K562 (cell line): ENCODE measurements at regions not wholly inside any gene's neighbourhood (a gene's known extent, or its start where the extent isn't known, plus 50 kb on each side); places are given as distances from the start of the nearest gene placed in this dataset.

Experiments
- ATAC-seq: fragments of 200-7000 bp; cut with Tn5 transposase; 3 replicates; pipeline ENCODE4 v1.9.1; 2020; ENCODE audit warnings: moderate library complexity
- BruUV-seq: library from RNA; stranded (reverse); fragments of 400-500 nt; replicated peaks from 2 replicates; lab custom pipeline; 2021; lab: Mats Ljungman, UMichigan
- CTCF ChIA-PET: fragments of 300-600 bp; formaldehyde crosslinking; extraction: SDS; loops from one replicate; lab custom pipeline; 2021; ENCODE audit warnings: low intra/inter-chr PET ratio; lab: Yijun Ruan, JAX
- POLR2A ChIA-PET: fragments of 300-600, 350-650 bp; sonication (Branson Sonifier 250); formaldehyde crosslinking; extraction: SDS; loops from one replicate; lab custom pipeline; 2021; ENCODE audit warnings: antibody characterized with exemption, inconsistent platforms; lab: Yijun Ruan, JAX
- DNase-seq, 4 experiments: peaks; one replicate each; pipeline versions ENCODE4 v3.0.0 to v3.0.0-alpha.2; 2011 to 2018; ENCODE audit warnings: low spot score in 3 of 4, mixed read lengths in 3 of 4; ENCODE audit errors: extremely low read depth in 1 of 4
- FAIRE-seq: peaks from 2 replicates; lab custom pipeline; 2011; peaks lifted over from hg19 to GRCh38; lab: Jason Lieb, UNC
- H2AFZ ChIP-seq: 2 replicates; pipeline ENCODE4 v1.6.0; 2011; ENCODE audit warnings: low read depth, low read length, control low read depth, inconsistent platforms
- H3K27ac ChIP-seq: fragments of 200-600 bp; 3 replicates; pipeline ENCODE4 v1.8.0; 2011; ENCODE audit warnings: low read depth, mild to moderate bottlenecking, control low read depth, inconsistent platforms, low read length, moderate library complexity, mixed read lengths; ENCODE audit errors: extremely low read depth
- H3K27me3 ChIP-seq, 2 experiments: fragments of 300-600 bp in 1 of 2; 2 replicates in 1 of 2; 3 replicates in 1 of 2; pipeline versions ENCODE4 v1.6.0 to v1.8.0; 2011; ENCODE audit warnings: inconsistent platforms in 2 of 2, low read length in 2 of 2, mild to moderate bottlenecking in 1 of 2, mixed read lengths in 1 of 2, moderate library complexity in 1 of 2; ENCODE audit not compliant: control insufficient read depth in 2 of 2, insufficient read depth in 2 of 2
- H3K36me3 ChIP-seq: fragments of 300-600 bp; 3 replicates; pipeline ENCODE4 v1.8.0; 2011; ENCODE audit warnings: mild to moderate bottlenecking, low read length, inconsistent platforms; ENCODE audit not compliant: control insufficient read depth, insufficient read depth
- H3K4me1 ChIP-seq, 2 experiments: fragments of 200-600 bp in 1 of 2; replicated peaks in 1 of 2; 2 replicates in 1 of 2; 3 replicates in 1 of 2; pipeline versions ENCODE4 v1.5.1 to v1.8.0; 2011; ENCODE audit warnings: inconsistent platforms in 2 of 2, low read length in 2 of 2, mild to moderate bottlenecking in 1 of 2, mixed read lengths in 1 of 2, moderate library complexity in 1 of 2; ENCODE audit not compliant: control insufficient read depth in 2 of 2, insufficient read depth in 2 of 2
- H3K4me2 ChIP-seq: 2 replicates; pipeline ENCODE4 v1.6.1; 2011; ENCODE audit warnings: low read length, control low read depth, inconsistent platforms, mixed read lengths; ENCODE audit not compliant: insufficient read depth
- H3K4me3 ChIP-seq: fragments of 200-600 bp; sonication (generic), shearing (Covaris generic); 2 replicates; pipeline ENCODE4 v1.5.1; 2016; ENCODE audit warnings: control low read depth, inconsistent platforms
- H3K79me2 ChIP-seq: fragments of 200-600 bp; 3 replicates; pipeline ENCODE4 v1.8.0; 2011; ENCODE audit warnings: low read length, inconsistent platforms; ENCODE audit not compliant: control insufficient read depth, insufficient read depth
- H3K9ac ChIP-seq, 2 experiments: 2 replicates each; pipeline versions ENCODE4 v1.6.0 to v1.6.1; 2011; ENCODE audit warnings: low read depth in 2 of 2, low read length in 2 of 2, control low read depth in 1 of 2, inconsistent platforms in 1 of 2, mild to moderate bottlenecking in 1 of 2, mixed read lengths in 1 of 2; ENCODE audit not compliant: insufficient read depth in 1 of 2
- H3K9me1 ChIP-seq: one replicate; pipeline ENCODE4 v1.6.0; 2011; ENCODE audit warnings: inconsistent platforms, mild to moderate bottlenecking, low read length, moderate library complexity; ENCODE audit not compliant: control insufficient read depth, insufficient read depth
- H3K9me3 ChIP-seq: replicated peaks from 2 replicates; pipeline ENCODE4 v1.5.1; 2011; ENCODE audit warnings: low read depth, low read length, inconsistent platforms; ENCODE audit not compliant: control insufficient read depth, insufficient read depth
- H4K20me1 ChIP-seq: replicated peaks from 2 replicates; pipeline ENCODE4 v1.6.1; 2011; ENCODE audit warnings: low read length, inconsistent platforms, mixed read lengths; ENCODE audit not compliant: control insufficient read depth, insufficient read depth
- CEBPB ChIP-seq: fragments of 450-650 bp; IDR thresholded peaks from 2 replicates; pipeline ENCODE4 v1.6.1; 2016; ENCODE audit warnings: missing genetic modification characterization, missing compliant biosample characterization
- FOXM1 ChIP-seq, 2 experiments: fragments of 450-650 bp in 1 of 2; sonication (generic) in 1 of 2; formaldehyde crosslinking in 1 of 2; IDR thresholded peaks; 2 replicates each; pipeline versions ENCODE4 v1.6.1 to v1.9.0; 2017 to 2022; ENCODE audit warnings: low read depth in 2 of 2, mild to moderate bottlenecking in 2 of 2, missing genetic modification reagents in 1 of 2, moderate library complexity in 1 of 2
- NONO ChIP-seq, 2 experiments: fragments of 200-400 bp in 1 of 2; fragments of 450-650 bp in 1 of 2; formaldehyde crosslinking in 1 of 2; IDR thresholded peaks; 2 replicates each; pipeline ENCODE4 v1.6.1; 2017; ENCODE audit warnings: low read depth in 2 of 2, mild to moderate bottlenecking in 2 of 2, moderate library complexity in 2 of 2, low read length in 1 of 2
- WGBS: fragments of 100-300 bp; shearing (Covaris generic); methylation state at CpG from one replicate; pipeline ENCODE4 v1.1.6; 2016; ENCODE audit warnings: low coverage, mixed read lengths; ENCODE audit not compliant: insufficient coverage; ENCODE audit errors: missing lambda C conversion rate; 5-methylcytosine and 5-hydroxymethylcytosine counted together
- in situ Hi-C: fragments of 300-500 bp; cut with MboI; formaldehyde crosslinking; loops from 4 replicates; pipeline ENCODE4 v1.15.0; 2018; ENCODE audit warnings: inconsistent platforms, mixed read lengths
- intact Hi-C: fragments of 100-400 bp; cut with micrococcal nuclease; formaldehyde crosslinking; loops from 2 replicates; pipeline ENCODE4 v1.14.2; 2022

DNA sequence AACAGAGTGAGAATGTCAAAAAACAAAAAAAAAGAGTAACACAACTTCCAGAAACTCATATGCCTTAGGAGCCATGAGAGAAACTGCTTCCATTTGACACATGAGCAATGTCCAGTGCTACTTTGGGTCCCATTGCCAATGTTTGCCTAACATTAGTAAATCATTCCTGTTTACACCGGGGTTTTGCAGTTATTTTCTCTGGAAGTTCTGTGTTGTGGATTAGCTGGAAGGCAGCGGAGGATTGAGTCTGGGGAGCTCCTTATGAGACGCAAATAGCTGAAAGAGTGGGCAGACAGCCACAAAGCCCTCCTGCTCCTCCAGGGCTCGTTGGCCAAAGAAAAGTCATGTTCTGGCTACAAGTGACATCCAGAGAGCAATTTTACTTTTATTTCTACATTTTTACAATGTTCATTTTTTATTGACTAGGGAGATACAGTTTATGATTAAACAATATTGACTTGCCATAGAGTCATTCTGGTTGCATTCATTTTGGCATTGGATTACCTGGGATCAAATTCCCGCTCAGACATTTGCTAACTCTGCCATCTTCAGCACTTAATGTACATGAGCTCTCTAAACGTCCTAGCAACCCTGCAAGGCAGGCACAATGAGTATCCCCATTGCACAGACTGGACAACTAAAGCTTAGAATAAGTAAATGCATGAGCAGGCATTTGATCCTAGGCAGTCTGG lies 66.4 kb upstream of the GALNT2 start (continued):
- TF ChIP-seq FOXM1 (IDR thresholded peaks at IDR 0.05; ENCODE audit: low read depth), result no peak
- TF ChIP-seq FOXM1 (CRISPR knock-in tag; IDR thresholded peaks at IDR 0.05; ENCODE audit: low read depth), result no peak

DNA sequence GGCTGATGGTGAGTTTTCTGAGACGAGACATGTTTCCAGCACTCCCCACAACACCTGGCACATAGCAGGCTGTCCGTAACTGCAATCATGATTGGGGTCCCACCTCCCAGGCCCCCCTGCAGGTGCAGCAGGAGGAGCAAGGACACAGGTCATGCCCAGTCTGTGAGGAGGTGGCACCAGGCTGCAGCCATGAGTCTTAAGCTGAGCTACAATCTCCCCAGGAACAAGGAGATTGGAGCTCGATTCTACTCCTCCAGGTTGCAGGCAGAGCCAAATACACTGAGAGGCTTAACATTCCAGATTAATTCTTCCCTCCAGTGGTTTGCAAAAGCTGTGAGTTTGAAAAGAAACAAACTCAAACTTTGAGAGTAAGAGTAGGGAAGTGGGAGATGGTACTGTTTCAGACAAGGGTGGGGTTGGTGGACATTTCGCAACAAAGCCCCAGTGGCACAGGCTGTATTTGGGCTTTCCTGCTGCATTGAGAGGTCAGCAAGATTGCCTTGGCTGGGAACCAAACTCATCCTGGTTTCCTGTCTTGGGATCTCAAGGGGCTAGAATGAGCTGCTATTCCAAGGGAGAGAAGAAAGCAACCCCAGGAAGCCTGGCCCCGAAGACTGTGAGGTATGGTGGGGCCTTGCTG lies 64.8 kb upstream of the GALNT2 start:
- H3K9ac ChIP-seq, result no peak overlapping the region
- in situ Hi-C loops, result no loop called here
- H2AFZ ChIP-seq, result no peak overlapping the region
- H3K4me1 ChIP-seq, result 0 out of 5 replicates have a peak, but pooled peaks cover 0 to 3% of the 10 kb centered on the region in 2 experiments
- H3K4me2 ChIP-seq, result no peak overlapping the region
- DNase-seq, result no peak
- no peak for ATAC-seq
- H4K20me1 ChIP-seq, result no peaks in the 10 kb centered on the region
- no peak overlapping the region for H3K4me3 ChIP-seq
- no peaks in the 10 kb centered on the region for H3K9me1 ChIP-seq
- FAIRE-seq, result no peak
- BruUV-seq, result no TSS peak
- intact Hi-C loops, result no loop called here
- CTCF ChIA-PET, result no interaction called here
- TF ChIP-seq CEBPB, result peak; percentile 65
- no peak for TF ChIP-seq NONO (IDR thresholded peaks at IDR 0.05; ENCODE audit: low read depth in 2 of 2, low read length in 1 of 2)
- TF ChIP-seq, all 486 proteins: peak for 1
- 3% methylated on average over 5 of the region's 5 CpGs for WGBS
- Histone ChIP-seq H3K36me3 (no peaks in the 10 kb centered on the region), H3K27me3 (peaks cover 65 to 91% of the 10 kb centered on the region in 2 experiments), H3K79me2 (no peaks in the 10 kb centered on the region), H3K9me3 (no peaks in the 10 kb centered on the region), H3K27ac (no peak overlapping the region)
- POLR2A ChIA-PET, result interaction anchor here (0.6 to 1.5 kb wide), 4 partner anchors 9 to 146 kb away, joined by 3 read pairs; no protein-coding TSS in a partner anchor
